K562 (cell line): ENCODE measurements at regions not wholly inside any gene's neighbourhood (a gene's known extent, or its start where the extent isn't known, plus 50 kb on each side); places are given as distances from the start of the nearest gene placed in this dataset.

Experiments
- ARID1B ChIP-seq: fragments of 450-650 bp; IDR thresholded peaks from 2 replicates; pipeline ENCODE4 v1.6.1; 2016; ENCODE audit warnings: antibody characterized with exemption, mild to moderate bottlenecking, inconsistent platforms
- CTCF ChIP-seq, 3 experiments: IDR thresholded peaks in 2 of 3; conservative IDR thresholded peaks in 1 of 3; 2 replicates each; pipeline ENCODE4 v1.5.1; 2011 to 2012; ENCODE audit warnings: low read length in 3 of 3, mild to moderate bottlenecking in 3 of 3, control low read depth in 2 of 3, improper control_type of control experiment in 1 of 3, inconsistent platforms in 1 of 3, low read depth in 1 of 3, mixed read lengths in 1 of 3, moderate library complexity in 1 of 3; ENCODE audit not compliant: insufficient read depth in 2 of 3
- FOXP1 ChIP-seq: sonication (generic); formaldehyde crosslinking; IDR thresholded peaks from 2 replicates; pipeline ENCODE4 v1.8.0; 2022; ENCODE audit warnings: mild to moderate bottlenecking, missing genetic modification reagents
- JUND ChIP-seq, 2 experiments: IDR thresholded peaks; 2 replicates in 1 of 2; 3 replicates in 1 of 2; pipeline ENCODE4 v1.6.1; 2011; ENCODE audit warnings: borderline replicate concordance in 2 of 2, low read depth in 2 of 2, low read length in 2 of 2, improper control_type of control experiment in 1 of 2, missing biosample characterization in 1 of 2, missing genetic modification characterization in 1 of 2, missing genetic modification reagents in 1 of 2
- MYC ChIP-seq, 2 experiments: fragments of 250-450 bp in 1 of 2; sonication (Bioruptor Pico) in 1 of 2; IDR thresholded peaks; 2 replicates each; pipeline versions ENCODE4 v1.5.1 to v1.6.1; 2012 to 2021; ENCODE audit warnings: low read depth in 2 of 2, borderline replicate concordance in 1 of 2, improper control_type of control experiment in 1 of 2, low read length in 1 of 2, mild to moderate bottlenecking in 1 of 2, moderate library complexity in 1 of 2
- NRF1 ChIP-seq, 2 experiments: fragments of 450-650 bp; IDR thresholded peaks in 1 of 2; conservative IDR thresholded peaks in 1 of 2; 2 replicates each; pipeline ENCODE4 v1.6.1; 2014; ENCODE audit warnings: mild to moderate bottlenecking in 2 of 2
- RAD21 ChIP-seq, 2 experiments: fragments of 250-450 bp in 1 of 2; fragments of 450-650 bp in 1 of 2; sonication (Bioruptor Pico) in 1 of 2; formaldehyde crosslinking in 1 of 2; IDR thresholded peaks in 1 of 2; conservative IDR thresholded peaks in 1 of 2; 2 replicates each; pipeline versions ENCODE4 v1.4.0 to v1.8.0; 2020 to 2022; ENCODE audit warnings: mild to moderate bottlenecking in 2 of 2, moderate library complexity in 1 of 2
- RBM39 ChIP-seq: fragments of 200-400 bp; formaldehyde crosslinking; optimal IDR thresholded peaks from 2 replicates; pipeline ENCODE3; 2018; ENCODE audit warnings: low read depth, low read length
- SMARCC2 ChIP-seq: fragments of 450-650 bp; IDR thresholded peaks from 2 replicates; pipeline ENCODE4 v1.6.1; 2017; ENCODE audit warnings: antibody characterized with exemption, moderate library complexity, mild to moderate bottlenecking, low read depth
- STAG1 ChIP-seq: sonication (generic); formaldehyde crosslinking; IDR thresholded peaks from 2 replicates; pipeline ENCODE4 v1.5.0; 2020; ENCODE audit warnings: missing genetic modification reagents, borderline replicate concordance
- ZFX ChIP-seq: sonication (generic); formaldehyde crosslinking; IDR thresholded peaks from 2 replicates; pipeline ENCODE4 v1.8.0; 2022; ENCODE audit warnings: mild to moderate bottlenecking, missing genetic modification reagents, moderate library complexity
- ZNF165 ChIP-seq: fragments of 250-450 bp; sonication (Bioruptor Pico); IDR thresholded peaks from 2 replicates; pipeline ENCODE4 v1.4.0; 2020; ENCODE audit warnings: borderline replicate concordance
- ZSCAN29 ChIP-seq: fragments of 450-650 bp; IDR thresholded peaks from 2 replicates; pipeline ENCODE4 v1.6.1; 2017
- TF ChIP-seq, protein P1 (sequence below), 2 experiments: fragments of 450-650 bp in 1 of 2; sonication (generic) in 1 of 2; formaldehyde crosslinking in 1 of 2; IDR thresholded peaks in 1 of 2; conservative IDR thresholded peaks in 1 of 2; 2 replicates each; pipeline versions ENCODE4 v1.6.1 to v1.8.1; 2016 to 2023; ENCODE audit warnings: mild to moderate bottlenecking in 2 of 2, moderate library complexity in 2 of 2, inconsistent platforms in 1 of 2, missing genetic modification reagents in 1 of 2

GRCh38 chr3:104901396-104901795 is 465.3 kb upstream of the ALCAM start:
- TF ChIP-seq ARID1B = no peak
- TF ChIP-seq NRF1 (conservative IDR thresholded peaks at IDR 0.05 in 1 of 2, IDR thresholded peaks at IDR 0.05 in 1 of 2) = no peak
- no peak for TF ChIP-seq RBM39
- TF ChIP-seq CTCF (IDR thresholded peaks at IDR 0.05 in 2 of 3, conservative IDR thresholded peaks at IDR 0.05 in 1 of 3; ENCODE audit: insufficient read depth in 2 of 3, low read depth in 1 of 3, low read length in 3 of 3) = no peak
- TF ChIP-seq JUND (IDR thresholded peaks at IDR 0.05; ENCODE audit: borderline replicate concordance, low read depth, low read length) = no peak
- no peak for TF ChIP-seq JUND (tag; IDR thresholded peaks at IDR 0.05; ENCODE audit: borderline replicate concordance, low read depth, low read length)
- no peak for TF ChIP-seq ZNF165 (CRISPR knock-in tag)
- no peak for TF ChIP-seq ZFX (CRISPR knock-in tag)
- TF ChIP-seq, protein P1, sequence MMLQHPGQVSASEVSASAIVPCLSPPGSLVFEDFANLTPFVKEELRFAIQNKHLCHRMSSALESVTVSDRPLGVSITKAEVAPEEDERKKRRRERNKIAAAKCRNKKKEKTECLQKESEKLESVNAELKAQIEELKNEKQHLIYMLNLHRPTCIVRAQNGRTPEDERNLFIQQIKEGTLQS (IDR thresholded peaks at IDR 0.05) = no peak
- TF ChIP-seq, protein P1 (CRISPR knock-in tag; conservative IDR thresholded peaks at IDR 0.05) = no peak
- no peak for TF ChIP-seq FOXP1 (CRISPR knock-in tag)
- TF ChIP-seq SMARCC2 = no peak
- TF ChIP-seq ZSCAN29 = no peak
- TF ChIP-seq STAG1 (CRISPR knock-in tag) = no peak
- TF ChIP-seq MYC (IDR thresholded peaks at IDR 0.05; ENCODE audit: low read depth, low read length) = no peak
- TF ChIP-seq MYC (CRISPR knock-in tag; IDR thresholded peaks at IDR 0.05; ENCODE audit: borderline replicate concordance, low read depth) = no peak
- no peak for TF ChIP-seq RAD21 (CRISPR knock-in tag; conservative IDR thresholded peaks at IDR 0.05 in 1 of 2, IDR thresholded peaks at IDR 0.05 in 1 of 2)
